Ishikawa (cell line): ENCODE measurements at regions not wholly inside any gene's neighbourhood (a gene's known extent, or its start where the extent isn't known, plus 50 kb on each side); places are given as distances from the start of the nearest gene placed in this dataset.

Source experiments
- CEBPB ChIP-seq: IDR thresholded peaks from 2 replicates; pipeline ENCODE4 v1.6.1; 2012
- CREB1 ChIP-seq: IDR thresholded peaks from 2 replicates; pipeline ENCODE4 v1.6.1; 2012; ENCODE audit warnings: low read depth
- EGR1 ChIP-seq: IDR thresholded peaks from 2 replicates; pipeline ENCODE4 v1.6.1; 2012
- EP300 ChIP-seq: IDR thresholded peaks from 2 replicates; pipeline ENCODE4 v1.6.1; 2012; ENCODE audit warnings: borderline replicate concordance
- FOXM1 ChIP-seq: IDR thresholded peaks from 2 replicates; pipeline ENCODE4 v1.6.1; 2012; ENCODE audit warnings: low read depth, borderline replicate concordance
- NFIC ChIP-seq: IDR thresholded peaks from 2 replicates; pipeline ENCODE4 v1.6.1; 2012
- RAD21 ChIP-seq: IDR thresholded peaks from 2 replicates; pipeline ENCODE4 v1.6.1; 2012; ENCODE audit warnings: low read depth
- TAF1 ChIP-seq: IDR thresholded peaks from 2 replicates; pipeline ENCODE4 v1.6.1; 2012; ENCODE audit warnings: low read depth, mild to moderate bottlenecking
- TCF12 ChIP-seq: IDR thresholded peaks from 2 replicates; pipeline ENCODE4 v1.6.1; 2012; ENCODE audit warnings: low read depth
- TEAD4 ChIP-seq: IDR thresholded peaks from 2 replicates; pipeline ENCODE4 v1.6.1; 2012
- YY1 ChIP-seq: IDR thresholded peaks from 2 replicates; pipeline ENCODE4 v1.6.1; 2012; ENCODE audit warnings: low read depth
- ZBTB7A ChIP-seq: IDR thresholded peaks from 2 replicates; pipeline ENCODE4 v1.6.1; 2012; ENCODE audit warnings: low read depth
- TF ChIP-seq, protein P1 (sequence below): IDR thresholded peaks from 2 replicates; pipeline ENCODE4 v1.6.1; 2012
- TF ChIP-seq, protein P2 (sequence below): IDR thresholded peaks from 2 replicates; pipeline ENCODE4 v1.6.1; 2012
- TF ChIP-seq, protein P3 (sequence below): IDR thresholded peaks from 2 replicates; pipeline ENCODE4 v1.6.1; 2012; ENCODE audit warnings: low read depth, mild to moderate bottlenecking

DNA sequence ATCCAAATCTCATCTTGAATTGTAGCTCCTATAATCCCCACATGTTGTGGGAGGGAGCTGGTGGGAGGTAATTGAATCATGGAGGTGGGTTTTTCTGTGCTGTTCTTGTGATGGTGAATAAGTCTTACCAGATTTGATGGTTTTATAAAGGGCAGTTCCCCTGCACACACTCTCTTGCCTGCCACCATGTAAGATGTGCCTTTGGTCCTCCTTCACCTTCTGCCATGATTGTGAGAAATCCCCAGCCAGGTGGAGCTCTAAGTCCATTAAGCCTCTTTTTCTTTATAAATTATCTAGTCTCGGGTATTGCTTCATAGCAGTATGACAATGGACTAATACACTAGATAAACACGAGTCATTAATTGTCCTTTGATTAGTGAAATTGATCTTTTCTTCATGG, 214.5 kb upstream of the CFAP20DC start:
- TF ChIP-seq EGR1 (no peak), ZBTB7A (no peak), TEAD4 (no peak), NFIC (no peak), RAD21 (no peak), TCF12 (no peak), YY1 (no peak), CEBPB (no peak), CREB1 (no peak), EP300 (no peak), TAF1 (no peak), FOXM1 (no peak)
- TF ChIP-seq, protein P1, sequence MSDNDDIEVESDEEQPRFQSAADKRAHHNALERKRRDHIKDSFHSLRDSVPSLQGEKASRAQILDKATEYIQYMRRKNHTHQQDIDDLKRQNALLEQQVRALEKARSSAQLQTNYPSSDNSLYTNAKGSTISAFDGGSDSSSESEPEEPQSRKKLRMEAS: no peak
- TF ChIP-seq, protein P2, sequence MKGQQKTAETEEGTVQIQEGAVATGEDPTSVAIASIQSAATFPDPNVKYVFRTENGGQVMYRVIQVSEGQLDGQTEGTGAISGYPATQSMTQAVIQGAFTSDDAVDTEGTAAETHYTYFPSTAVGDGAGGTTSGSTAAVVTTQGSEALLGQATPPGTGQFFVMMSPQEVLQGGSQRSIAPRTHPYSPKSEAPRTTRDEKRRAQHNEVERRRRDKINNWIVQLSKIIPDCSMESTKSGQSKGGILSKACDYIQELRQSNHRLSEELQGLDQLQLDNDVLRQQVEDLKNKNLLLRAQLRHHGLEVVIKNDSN: no peak
- TF ChIP-seq, protein P3, sequence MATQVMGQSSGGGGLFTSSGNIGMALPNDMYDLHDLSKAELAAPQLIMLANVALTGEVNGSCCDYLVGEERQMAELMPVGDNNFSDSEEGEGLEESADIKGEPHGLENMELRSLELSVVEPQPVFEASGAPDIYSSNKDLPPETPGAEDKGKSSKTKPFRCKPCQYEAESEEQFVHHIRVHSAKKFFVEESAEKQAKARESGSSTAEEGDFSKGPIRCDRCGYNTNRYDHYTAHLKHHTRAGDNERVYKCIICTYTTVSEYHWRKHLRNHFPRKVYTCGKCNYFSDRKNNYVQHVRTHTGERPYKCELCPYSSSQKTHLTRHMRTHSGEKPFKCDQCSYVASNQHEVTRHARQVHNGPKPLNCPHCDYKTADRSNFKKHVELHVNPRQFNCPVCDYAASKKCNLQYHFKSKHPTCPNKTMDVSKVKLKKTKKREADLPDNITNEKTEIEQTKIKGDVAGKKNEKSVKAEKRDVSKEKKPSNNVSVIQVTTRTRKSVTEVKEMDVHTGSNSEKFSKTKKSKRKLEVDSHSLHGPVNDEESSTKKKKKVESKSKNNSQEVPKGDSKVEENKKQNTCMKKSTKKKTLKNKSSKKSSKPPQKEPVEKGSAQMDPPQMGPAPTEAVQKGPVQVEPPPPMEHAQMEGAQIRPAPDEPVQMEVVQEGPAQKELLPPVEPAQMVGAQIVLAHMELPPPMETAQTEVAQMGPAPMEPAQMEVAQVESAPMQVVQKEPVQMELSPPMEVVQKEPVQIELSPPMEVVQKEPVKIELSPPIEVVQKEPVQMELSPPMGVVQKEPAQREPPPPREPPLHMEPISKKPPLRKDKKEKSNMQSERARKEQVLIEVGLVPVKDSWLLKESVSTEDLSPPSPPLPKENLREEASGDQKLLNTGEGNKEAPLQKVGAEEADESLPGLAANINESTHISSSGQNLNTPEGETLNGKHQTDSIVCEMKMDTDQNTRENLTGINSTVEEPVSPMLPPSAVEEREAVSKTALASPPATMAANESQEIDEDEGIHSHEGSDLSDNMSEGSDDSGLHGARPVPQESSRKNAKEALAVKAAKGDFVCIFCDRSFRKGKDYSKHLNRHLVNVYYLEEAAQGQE: no peak

DNA sequence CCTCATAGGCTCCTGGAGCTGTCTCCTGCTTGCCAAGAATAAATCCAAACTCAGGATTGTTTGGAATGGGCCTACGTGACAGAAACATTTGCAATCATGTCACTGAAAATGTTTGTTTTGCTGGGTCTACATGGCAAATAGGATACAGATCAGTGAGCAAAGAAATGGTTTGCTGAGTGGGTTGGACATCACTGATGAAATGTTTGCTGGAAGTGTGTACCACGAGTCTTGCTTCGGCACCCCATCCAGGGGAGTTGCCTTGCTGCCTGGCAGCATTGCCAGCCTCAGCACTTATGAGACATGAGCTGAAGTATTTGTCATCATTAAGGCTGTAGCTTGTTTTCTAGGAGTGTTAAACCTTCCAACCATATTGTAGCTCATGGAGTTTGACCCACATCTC, 213.3 kb upstream of the CFAP20DC start:
- no peak for TF ChIP-seq TAF1
- no peak for TF ChIP-seq ZBTB7A
- TF ChIP-seq EGR1: no peak
- TF ChIP-seq CREB1: no peak
- TF ChIP-seq, protein P1: no peak
- TF ChIP-seq, protein P2: no peak
- no peak for TF ChIP-seq RAD21
- TF ChIP-seq NFIC: no peak
- no peak for TF ChIP-seq FOXM1
- no peak for TF ChIP-seq TEAD4
- TF ChIP-seq, protein P3: no peak
- TF ChIP-seq EP300: no peak
- TF ChIP-seq TCF12: no peak
- no peak for TF ChIP-seq YY1
- TF ChIP-seq CEBPB: no peak

DNA sequence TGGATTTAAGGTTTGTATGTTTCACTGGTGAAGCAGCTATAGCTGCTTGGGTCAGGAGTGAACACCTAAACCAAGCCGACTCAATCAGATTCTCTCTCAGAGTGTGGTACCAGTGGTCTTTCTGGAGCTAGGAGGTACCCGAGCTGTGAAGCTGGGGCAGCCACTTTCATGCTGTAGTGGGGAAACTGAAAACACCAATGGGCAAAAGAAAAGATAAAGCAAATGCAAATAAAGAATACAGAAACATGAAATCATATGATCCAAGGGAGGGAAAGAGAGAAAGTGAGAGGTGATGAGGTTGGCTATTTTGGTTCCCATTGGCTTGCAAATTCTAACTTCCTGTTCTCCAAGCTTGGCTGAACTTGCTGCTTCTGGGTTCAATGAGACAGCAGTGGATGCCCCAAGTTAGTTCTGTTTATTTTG, 212.3 kb upstream of the CFAP20DC start:
- TF ChIP-seq RAD21 (no peak), ZBTB7A (no peak), TAF1 (no peak), FOXM1 (no peak), TEAD4 (no peak), YY1 (no peak), CEBPB (no peak), CREB1 (no peak), NFIC (no peak), EGR1 (no peak)
- TF ChIP-seq, protein P2: no peak
- TF ChIP-seq, protein P3: no peak
- TF ChIP-seq, protein P1: no peak

DNA sequence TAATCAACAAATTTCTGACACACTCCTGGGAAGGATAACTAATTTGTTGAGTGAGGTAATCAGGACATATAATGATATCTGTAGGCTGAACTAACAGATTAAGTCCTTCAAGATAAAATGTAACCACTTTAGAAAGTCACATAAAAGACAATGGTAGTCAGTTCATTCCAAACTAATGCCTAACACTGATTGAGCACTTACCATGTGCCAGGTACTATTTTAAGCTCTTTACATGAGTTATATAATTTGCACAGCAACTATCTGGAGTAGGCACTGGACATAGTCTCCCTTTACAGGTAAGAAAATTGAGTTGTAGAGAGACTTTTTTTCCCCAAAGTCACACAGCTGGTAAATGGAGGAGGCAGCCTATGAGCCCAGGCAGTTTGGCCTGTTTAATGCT, 211.2 kb upstream of the CFAP20DC start:
- no peak for TF ChIP-seq ZBTB7A
